OCI-LY1 (cell line): ENCODE measurements at regions not wholly inside any gene's neighbourhood (a gene's known extent, or its start where the extent isn't known, plus 50 kb on each side); places are given as distances from the start of the nearest gene placed in this dataset.

Experiments
- H2AFZ ChIP-seq: fragments of 200-600 bp; sonication (generic), shearing (Covaris generic); 2 replicates; pipeline ENCODE4 v1.6.0; 2014; ENCODE audit warnings: antibody characterized with exemption, mild to moderate bottlenecking, low read length
- H3F3A ChIP-seq: fragments of 200-600 bp; sonication (generic), shearing (Covaris generic); 2 replicates; pipeline ENCODE4 v1.6.0; 2014; ENCODE audit warnings: mild to moderate bottlenecking, antibody characterized with exemption, low read length, moderate library complexity; ENCODE audit not compliant: insufficient read depth
- H3K27ac ChIP-seq: fragments of 200-600 bp; sonication (generic); 2 replicates; pipeline ENCODE4 v1.5.1; 2014; ENCODE audit warnings: low read length, mixed run types, mild to moderate bottlenecking, low read depth; ENCODE audit not compliant: poor library complexity, severe bottlenecking
- H3K27me3 ChIP-seq: fragments of 200-600 bp; sonication (generic); 2 replicates; pipeline ENCODE4 v1.6.0; 2014; ENCODE audit warnings: antibody characterized with exemption, mild to moderate bottlenecking, low read length, moderate library complexity; ENCODE audit not compliant: insufficient read depth
- H3K36me3 ChIP-seq: fragments of 200-600 bp; sonication (generic); 2 replicates; pipeline ENCODE4 v1.6.1; 2014; ENCODE audit warnings: mild to moderate bottlenecking, antibody characterized with exemption, low read length, moderate library complexity, mixed read lengths; ENCODE audit not compliant: insufficient read depth
- H3K4me1 ChIP-seq: fragments of 200-600 bp; sonication (generic); 2 replicates; pipeline ENCODE4 v1.5.1; 2014; ENCODE audit warnings: mild to moderate bottlenecking, low read length, moderate library complexity; ENCODE audit not compliant: insufficient read depth, severe bottlenecking
- H3K4me2 ChIP-seq: fragments of 200-600 bp; sonication (generic), shearing (Covaris generic); 2 replicates; pipeline ENCODE4 v1.6.1; 2014; ENCODE audit warnings: low read length
- H3K4me3 ChIP-seq: fragments of 200-600 bp; sonication (generic); 2 replicates; pipeline ENCODE4 v1.5.1; 2014; ENCODE audit warnings: low read length, low read depth, mild to moderate bottlenecking, mixed read lengths; ENCODE audit not compliant: poor library complexity, severe bottlenecking
- H3K79me2 ChIP-seq: fragments of 200-600 bp; shearing (Covaris generic); 2 replicates; pipeline ENCODE4 v1.6.1; 2016; ENCODE audit warnings: mixed run types, low read length, mixed read lengths; ENCODE audit not compliant: insufficient read depth
- H3K9ac ChIP-seq: fragments of 200-600 bp; sonication (generic), shearing (Covaris generic); 2 replicates; pipeline ENCODE4 v1.6.1; 2014; ENCODE audit warnings: mild to moderate bottlenecking, low read length, mixed read lengths
- H3K9me2 ChIP-seq: fragments of 200-600 bp; sonication (generic), shearing (Covaris generic); 2 replicates; pipeline ENCODE4 v1.6.1; 2014; ENCODE audit warnings: low read depth, mild to moderate bottlenecking, low read length, mixed read lengths
- H3K9me3 ChIP-seq: fragments of 200-600 bp; shearing (Covaris generic); 2 replicates; pipeline ENCODE4 v1.6.1; 2014; ENCODE audit warnings: low read length, mixed read lengths
- H4K20me1 ChIP-seq: fragments of 200-600 bp; sonication (generic), shearing (Covaris generic); 2 replicates; pipeline ENCODE4 v1.6.0; 2016; ENCODE audit warnings: mild to moderate bottlenecking, low read length; ENCODE audit not compliant: insufficient read depth
- CTCF ChIP-seq: fragments of 200-600 bp; sonication (generic), shearing (Covaris generic); IDR thresholded peaks from 2 replicates; pipeline ENCODE4 v1.5.1; 2017; ENCODE audit warnings: mild to moderate bottlenecking, antibody characterized with exemption, low read length, moderate library complexity, mixed read lengths
- EZH2 ChIP-seq: fragments of 200-600 bp; sonication (generic), shearing (Covaris generic); IDR thresholded peaks from 2 replicates; pipeline ENCODE4 v1.8.0; 2017; ENCODE audit warnings: borderline replicate concordance, mixed run types, mild to moderate bottlenecking, antibody characterized with exemption, low read length, moderate library complexity, mixed read lengths

DNA sequence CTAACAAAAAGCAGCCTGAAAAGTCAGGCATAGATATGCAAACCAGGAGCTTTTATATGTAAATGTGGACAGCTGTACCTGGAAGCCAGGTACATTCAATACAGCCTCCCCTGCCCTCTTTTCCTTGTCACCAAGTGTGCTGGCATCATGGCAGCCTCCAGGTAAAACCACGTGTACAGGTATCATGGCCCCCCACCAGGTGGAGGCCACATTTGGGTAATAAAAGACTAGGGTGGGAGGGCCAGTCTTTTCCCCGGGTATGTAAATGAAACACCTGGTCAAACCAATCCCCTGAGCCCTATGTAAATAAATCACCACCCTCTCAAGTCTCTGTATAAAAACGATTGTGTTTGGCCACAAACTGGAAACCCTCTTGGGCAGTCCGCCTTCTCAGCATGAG lies 226.4 kb upstream of the GOT2 start:
- H3K9me2 ChIP-seq, result no peaks in the 10 kb centered on the region
- no peak overlapping the region for H3K9ac ChIP-seq
- H3K4me2 ChIP-seq, result no peak overlapping the region
- H3K9me3 ChIP-seq, result no peaks in the 10 kb centered on the region
- no peak overlapping the region for H2AFZ ChIP-seq
- H3K79me2 ChIP-seq, result no peaks in the 10 kb centered on the region
- H3K36me3 ChIP-seq, result no peaks in the 10 kb centered on the region
- H3F3A ChIP-seq, result no peaks in the 10 kb centered on the region
- TF ChIP-seq EZH2 (no peak), CTCF (no peak)
- no peak overlapping the region for H3K27ac ChIP-seq
- H3K4me3 ChIP-seq, result no peak overlapping the region
- H4K20me1 ChIP-seq, result no peaks in the 10 kb centered on the region
- no peaks in the 10 kb centered on the region for H3K4me1 ChIP-seq
- no peaks in the 10 kb centered on the region for H3K27me3 ChIP-seq

- no peak overlapping the region for H3K9ac ChIP-seq
- no peak overlapping the region for H3K4me2 ChIP-seq
- H3F3A ChIP-seq, result no peaks in the 10 kb centered on the region
- no peak overlapping the region for H2AFZ ChIP-seq
- no peaks in the 10 kb centered on the region for H3K4me1 ChIP-seq
- no peaks in the 10 kb centered on the region for H3K36me3 ChIP-seq
- no peak overlapping the region for H3K4me3 ChIP-seq
- H3K79me2 ChIP-seq, result no peaks in the 10 kb centered on the region
- H3K27me3 ChIP-seq, result no peaks in the 10 kb centered on the region
- H3K9me3 ChIP-seq, result no peaks in the 10 kb centered on the region
- H3K27ac ChIP-seq, result no peak overlapping the region
- TF ChIP-seq CTCF (no peak), EZH2 (no peak)
- H3K9me2 ChIP-seq, result no peaks in the 10 kb centered on the region
- H4K20me1 ChIP-seq, result no peaks in the 10 kb centered on the region
Measured at GRCh38 chr16:58960034-58960433, 225.9 kb upstream of the GOT2 start.

GRCh38 chr16:58958749-58959148 lies 224.6 kb upstream of the GOT2 start:
- H4K20me1 ChIP-seq, result no peaks in the 10 kb centered on the region
- H3K79me2 ChIP-seq, result no peaks in the 10 kb centered on the region
- no peak overlapping the region for H3K4me2 ChIP-seq
- H3K9me3 ChIP-seq, result no peaks in the 10 kb centered on the region
- H3K27me3 ChIP-seq, result no peaks in the 10 kb centered on the region
- H3K4me1 ChIP-seq, result no peaks in the 10 kb centered on the region
- no peak overlapping the region for H3K9ac ChIP-seq
- no peaks in the 10 kb centered on the region for H3K36me3 ChIP-seq
- no peaks in the 10 kb centered on the region for H3K9me2 ChIP-seq
- no peaks in the 10 kb centered on the region for H3F3A ChIP-seq
- H2AFZ ChIP-seq, result no peak overlapping the region
- H3K27ac ChIP-seq, result no peak overlapping the region
- TF ChIP-seq EZH2 (no peak), CTCF (no peak)
- no peak overlapping the region for H3K4me3 ChIP-seq
